HepG2 (cell line): ENCODE measurements at regions not wholly inside any gene's neighbourhood (a gene's known extent, or its start where the extent isn't known, plus 50 kb on each side); places are given as distances from the start of the nearest gene placed in this dataset.
A peak's percentile ranks its signal among the peaks of the same experiment; 100 is the strongest.

ENCODE experiments used
- AKAP8 ChIP-seq: sonication (generic); formaldehyde crosslinking; IDR thresholded peaks from 2 replicates; pipeline ENCODE4 v1.5.1; 2020; ENCODE audit warnings: mild to moderate bottlenecking, missing genetic modification reagents
- ATAD3A ChIP-seq: sonication (generic); formaldehyde crosslinking; IDR thresholded peaks from 2 replicates; pipeline ENCODE4 v1.4.0; 2020; ENCODE audit warnings: missing genetic modification reagents
- FOXA1 ChIP-seq, 2 experiments: fragments of 450-650 bp in 1 of 2; sonication (generic) in 1 of 2; formaldehyde crosslinking in 1 of 2; IDR thresholded peaks; 2 replicates each; pipeline versions ENCODE4 v1.4.0 to v1.6.1; 2016 to 2020; ENCODE audit warnings: missing genetic modification reagents in 1 of 2
- GTF3A ChIP-seq: sonication (generic); formaldehyde crosslinking; conservative IDR thresholded peaks from 2 replicates; pipeline ENCODE4 v1.4.0; 2020; ENCODE audit warnings: mild to moderate bottlenecking, missing genetic modification reagents
- HIVEP1 ChIP-seq: sonication (generic); formaldehyde crosslinking; IDR thresholded peaks from 2 replicates; pipeline ENCODE4 v1.4.0; 2020; ENCODE audit warnings: mild to moderate bottlenecking, missing genetic modification reagents
- KDM3A ChIP-seq: IDR thresholded peaks from 2 replicates; pipeline ENCODE4 v1.6.1; 2018; ENCODE audit warnings: low read depth, missing compliant biosample characterization
- KLF15 ChIP-seq: sonication (generic); formaldehyde crosslinking; IDR thresholded peaks from 2 replicates; pipeline ENCODE4 v1.8.1; 2023; ENCODE audit warnings: borderline replicate concordance, mild to moderate bottlenecking, inconsistent platforms, missing genetic modification reagents, mixed read lengths
- KMT2A ChIP-seq: sonication (generic); formaldehyde crosslinking; IDR thresholded peaks from 2 replicates; pipeline ENCODE4 v1.4.0; 2020; ENCODE audit warnings: missing genetic modification reagents
- KMT2B ChIP-seq: IDR thresholded peaks from 2 replicates; pipeline ENCODE4 v1.6.1; 2016; ENCODE audit warnings: missing genetic modification reagents, missing compliant biosample characterization
- MED13 ChIP-seq: sonication (generic); formaldehyde crosslinking; IDR thresholded peaks from 2 replicates; pipeline ENCODE4 v1.5.0; 2020; ENCODE audit warnings: missing genetic modification reagents
- MEIS1 ChIP-seq: sonication (generic); formaldehyde crosslinking; IDR thresholded peaks from 2 replicates; pipeline ENCODE4 v1.9.0; 2021; ENCODE audit warnings: mild to moderate bottlenecking, missing genetic modification reagents, moderate library complexity, borderline replicate concordance
- MIER3 ChIP-seq: IDR thresholded peaks from 2 replicates; pipeline ENCODE4 v1.6.1; 2016; ENCODE audit warnings: missing compliant biosample characterization, borderline replicate concordance
- MTA1 ChIP-seq: sonication (generic); formaldehyde crosslinking; IDR thresholded peaks from 2 replicates; pipeline ENCODE4 v1.4.0; 2020; ENCODE audit warnings: missing genetic modification reagents, mild to moderate bottlenecking, borderline replicate concordance
- NCOA5 ChIP-seq: sonication (generic); formaldehyde crosslinking; IDR thresholded peaks from 2 replicates; pipeline ENCODE4 v1.4.0; 2020; ENCODE audit warnings: missing genetic modification reagents
- NKX3-1 ChIP-seq: sonication (generic); formaldehyde crosslinking; IDR thresholded peaks from 2 replicates; pipeline ENCODE4 v1.5.0; 2020; ENCODE audit warnings: missing genetic modification reagents
- NR2C2 ChIP-seq: sonication (generic); formaldehyde crosslinking; IDR thresholded peaks from 2 replicates; pipeline ENCODE4 v1.4.0; 2020; ENCODE audit warnings: missing genetic modification reagents, mild to moderate bottlenecking, moderate library complexity, borderline replicate concordance
- RAD51 ChIP-seq: fragments of 450-650 bp; IDR thresholded peaks from 2 replicates; pipeline ENCODE4 v1.6.1; 2016; ENCODE audit warnings: borderline replicate concordance
- SAFB2 ChIP-seq: sonication (generic); formaldehyde crosslinking; IDR thresholded peaks from 2 replicates; pipeline ENCODE4 v1.5.1; 2020; ENCODE audit warnings: missing genetic modification reagents, low read depth, mild to moderate bottlenecking, borderline replicate concordance
- SRY ChIP-seq: sonication (generic); formaldehyde crosslinking; IDR thresholded peaks from 2 replicates; pipeline ENCODE4 v1.8.0; 2022; ENCODE audit warnings: mild to moderate bottlenecking, missing genetic modification reagents
- TEAD3 ChIP-seq: optimal IDR thresholded peaks from 2 replicates; pipeline ENCODE3; 2016; ENCODE audit warnings: borderline replicate concordance
- THAP11 ChIP-seq: IDR thresholded peaks from 2 replicates; pipeline ENCODE4 v1.6.1; 2016; ENCODE audit warnings: missing biosample characterization, missing genetic modification reagents
- YEATS4 ChIP-seq: sonication (generic); formaldehyde crosslinking; IDR thresholded peaks from 2 replicates; pipeline ENCODE4 v1.4.0; 2020; ENCODE audit warnings: missing genetic modification reagents, borderline replicate concordance
- ZBTB7B ChIP-seq: sonication (generic); formaldehyde crosslinking; IDR thresholded peaks from 2 replicates; pipeline ENCODE4 v1.4.0; 2020; ENCODE audit warnings: missing genetic modification reagents
- ZFP36L2 ChIP-seq: sonication (generic); formaldehyde crosslinking; IDR thresholded peaks from 2 replicates; pipeline ENCODE4 v1.4.0; 2020; ENCODE audit warnings: missing genetic modification reagents
- ZFP37 ChIP-seq: sonication (generic); formaldehyde crosslinking; IDR thresholded peaks from 2 replicates; pipeline ENCODE4 v1.4.0; 2020; ENCODE audit warnings: missing genetic modification reagents, borderline replicate concordance
- ZNF253 ChIP-seq: sonication (generic); formaldehyde crosslinking; IDR thresholded peaks from 2 replicates; pipeline ENCODE4 v1.8.0; 2022; ENCODE audit warnings: mild to moderate bottlenecking, missing genetic modification reagents, borderline replicate concordance
- ZNF496 ChIP-seq: sonication (generic); formaldehyde crosslinking; IDR thresholded peaks from 2 replicates; pipeline ENCODE4 v1.8.1; 2023; ENCODE audit warnings: mild to moderate bottlenecking, moderate library complexity, missing genetic modification reagents; ENCODE audit not compliant: insufficient replicate concordance
- TF ChIP-seq, protein P1 (sequence below): sonication (generic); formaldehyde crosslinking; IDR thresholded peaks from 2 replicates; pipeline ENCODE4 v1.4.0; 2020; ENCODE audit warnings: missing genetic modification reagents
- TF ChIP-seq, protein P2 (sequence below): sonication (generic); formaldehyde crosslinking; IDR thresholded peaks from 2 replicates; pipeline ENCODE4 v1.4.0; 2020; ENCODE audit warnings: mild to moderate bottlenecking, missing genetic modification reagents, borderline replicate concordance

DNA sequence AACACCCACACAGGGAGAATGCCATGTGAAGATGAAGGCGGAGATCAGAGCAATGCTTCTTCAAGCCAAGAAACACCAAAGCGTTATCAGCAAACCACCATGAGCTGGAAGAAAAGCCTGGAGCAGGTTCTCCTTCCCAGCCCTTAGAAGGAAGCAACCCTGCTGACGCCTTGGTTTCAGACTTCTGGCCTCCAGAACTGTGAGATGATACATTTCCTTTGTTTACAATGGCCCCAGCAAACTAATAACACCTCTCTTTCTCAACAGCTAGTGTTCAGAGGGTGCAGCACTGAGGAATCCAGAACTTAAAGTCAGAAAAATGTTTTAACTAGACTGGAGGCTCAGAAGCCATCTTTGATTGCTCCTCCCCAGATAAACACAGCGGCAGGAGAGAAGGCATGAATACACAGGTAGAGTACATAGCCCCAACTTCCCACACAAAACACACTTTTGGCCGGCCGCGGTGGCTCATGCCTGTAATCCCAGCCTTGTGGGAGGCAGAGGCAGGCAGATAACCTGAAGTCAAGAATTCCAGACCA is 132.4 kb upstream of the LPP start (continued):
- TF ChIP-seq HIVEP1 (CRISPR knock-in tag): no peak
- TF ChIP-seq ZBTB7B (CRISPR knock-in tag): no peak
- TF ChIP-seq SRY (CRISPR knock-in tag): no peak
- TF ChIP-seq MED13 (CRISPR knock-in tag): 0 out of 2 replicates have a peak, but pooled peaks have one; percentile 37
- peak; percentile 64; the same call in 1 of the 2 replicates for TF ChIP-seq KMT2B (CRISPR knock-in tag)
- peak; percentile 67; the same call in 1 of the 2 replicates for TF ChIP-seq NKX3-1 (CRISPR knock-in tag)
- TF ChIP-seq KLF15: no peak
- peak; percentile 58 for TF ChIP-seq TEAD3 (CRISPR knock-in tag)
- no peak for TF ChIP-seq ATAD3A (CRISPR knock-in tag)
- TF ChIP-seq, protein P1, sequence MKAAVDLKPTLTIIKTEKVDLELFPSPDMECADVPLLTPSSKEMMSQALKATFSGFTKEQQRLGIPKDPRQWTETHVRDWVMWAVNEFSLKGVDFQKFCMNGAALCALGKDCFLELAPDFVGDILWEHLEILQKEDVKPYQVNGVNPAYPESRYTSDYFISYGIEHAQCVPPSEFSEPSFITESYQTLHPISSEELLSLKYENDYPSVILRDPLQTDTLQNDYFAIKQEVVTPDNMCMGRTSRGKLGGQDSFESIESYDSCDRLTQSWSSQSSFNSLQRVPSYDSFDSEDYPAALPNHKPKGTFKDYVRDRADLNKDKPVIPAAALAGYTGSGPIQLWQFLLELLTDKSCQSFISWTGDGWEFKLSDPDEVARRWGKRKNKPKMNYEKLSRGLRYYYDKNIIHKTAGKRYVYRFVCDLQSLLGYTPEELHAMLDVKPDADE (CRISPR knock-in tag): no peak
- 0 out of 2 replicates have a peak, but pooled peaks have one; percentile 28 for TF ChIP-seq AKAP8 (CRISPR knock-in tag)
- TF ChIP-seq ZFP36L2: no peak
- 0 out of 2 replicates have a peak, but pooled peaks have one; percentile 24 for TF ChIP-seq KDM3A (CRISPR knock-in tag)
- peak; percentile 61 for TF ChIP-seq YEATS4
- TF ChIP-seq ZNF253: no peak
- peak; percentile 49; the same call in 1 of the 2 replicates for TF ChIP-seq KMT2A (CRISPR knock-in tag)
- TF ChIP-seq FOXA1 (IDR thresholded peaks at IDR 0.05): 0 out of 2 replicates have a peak, but pooled peaks have one; percentile 5
- TF ChIP-seq FOXA1 (CRISPR knock-in tag; IDR thresholded peaks at IDR 0.05): peak; percentile 90
- no peak for TF ChIP-seq ZNF496
- no peak for TF ChIP-seq MIER3 (CRISPR knock-in tag)
- TF ChIP-seq MTA1 (CRISPR knock-in tag): no peak
- TF ChIP-seq MEIS1 (CRISPR knock-in tag): peak; percentile 54; the same call in 1 of the 2 replicates
- no peak for TF ChIP-seq ZFP37 (CRISPR knock-in tag)
- TF ChIP-seq SAFB2 (CRISPR knock-in tag): peak; percentile 14; the same call in 1 of the 2 replicates
- peak; percentile 32; the same call in 1 of the 2 replicates for TF ChIP-seq THAP11 (CRISPR knock-in tag)
- no peak for TF ChIP-seq GTF3A (CRISPR knock-in tag)
- TF ChIP-seq RAD51: no peak
- TF ChIP-seq NCOA5 (CRISPR knock-in tag): no peak; the same call in 1 of the 2 replicates
- TF ChIP-seq NR2C2: no peak
- TF ChIP-seq, protein P2, sequence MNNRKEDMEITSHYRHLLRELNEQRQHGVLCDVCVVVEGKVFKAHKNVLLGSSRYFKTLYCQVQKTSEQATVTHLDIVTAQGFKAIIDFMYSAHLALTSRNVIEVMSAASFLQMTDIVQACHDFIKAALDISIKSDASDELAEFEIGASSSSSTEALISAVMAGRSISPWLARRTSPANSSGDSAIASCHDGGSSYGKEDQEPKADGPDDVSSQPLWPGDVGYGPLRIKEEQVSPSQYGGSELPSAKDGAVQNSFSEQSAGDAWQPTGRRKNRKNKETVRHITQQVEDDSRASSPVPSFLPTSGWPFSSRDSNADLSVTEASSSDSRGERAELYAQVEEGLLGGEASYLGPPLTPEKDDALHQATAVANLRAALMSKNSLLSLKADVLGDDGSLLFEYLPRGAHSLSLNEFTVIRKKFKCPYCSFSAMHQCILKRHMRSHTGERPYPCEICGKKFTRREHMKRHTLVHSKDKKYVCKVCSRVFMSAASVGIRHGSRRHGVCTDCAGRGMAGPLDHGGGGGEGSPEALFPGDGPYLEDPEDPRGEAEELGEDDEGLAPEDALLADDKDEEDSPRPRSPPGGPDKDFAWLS (CRISPR knock-in tag): no peak
